ENCODE measurements at regions not wholly inside any gene's neighbourhood (a gene's known extent, or its start where the extent isn't known, plus 50 kb on each side); places are given as distances from the start of the nearest gene placed in this dataset.

DNA sequence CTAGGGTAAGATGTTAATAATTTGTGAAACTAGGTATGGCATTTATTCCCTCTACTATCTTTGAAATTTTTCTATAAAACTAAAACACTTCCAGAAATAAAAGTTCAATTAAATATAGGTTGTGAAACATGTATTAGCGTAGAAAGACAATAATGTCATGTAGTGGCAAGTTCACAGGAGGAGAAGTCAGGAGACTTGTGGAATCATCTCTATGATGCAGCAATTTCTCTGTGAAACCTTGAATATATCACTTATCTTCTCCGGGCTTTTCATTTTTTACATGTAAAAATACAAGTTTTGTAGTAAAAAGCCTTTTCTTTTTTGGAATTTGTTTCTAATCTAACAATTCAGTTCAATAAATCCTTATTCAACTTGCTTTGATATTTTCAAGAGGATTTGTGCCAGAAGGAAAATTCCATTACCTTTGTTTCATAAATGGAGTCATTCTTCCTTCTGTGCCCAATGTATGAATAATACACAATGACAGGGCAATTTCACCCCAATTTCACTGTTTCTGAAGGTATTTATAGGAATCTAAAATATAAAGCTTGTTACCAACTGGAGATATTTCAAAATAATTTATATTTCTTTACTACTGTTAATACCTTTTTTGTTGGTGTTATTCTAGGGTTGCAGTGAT is 758.3 kb downstream of the FAM181B start:
- TF ChIP-seq HDAC2 (IDR thresholded peaks at IDR 0.05; ENCODE audit: borderline replicate concordance in 1 of 2, low read depth in 2 of 2, low read length in 2 of 2), result no peak
- TF ChIP-seq CHD1 (IDR thresholded peaks at IDR 0.05; ENCODE audit: low read depth, low read length), result no peak
- TF ChIP-seq CHD2 (IDR thresholded peaks at IDR 0.05; ENCODE audit: low read length), result no peak
- no peak for TF ChIP-seq POLR2A (IDR thresholded peaks at IDR 0.05; ENCODE audit: control extremely low read depth in 1 of 2, low read depth in 2 of 2, low read length in 2 of 2)
- TF ChIP-seq, protein P1, sequence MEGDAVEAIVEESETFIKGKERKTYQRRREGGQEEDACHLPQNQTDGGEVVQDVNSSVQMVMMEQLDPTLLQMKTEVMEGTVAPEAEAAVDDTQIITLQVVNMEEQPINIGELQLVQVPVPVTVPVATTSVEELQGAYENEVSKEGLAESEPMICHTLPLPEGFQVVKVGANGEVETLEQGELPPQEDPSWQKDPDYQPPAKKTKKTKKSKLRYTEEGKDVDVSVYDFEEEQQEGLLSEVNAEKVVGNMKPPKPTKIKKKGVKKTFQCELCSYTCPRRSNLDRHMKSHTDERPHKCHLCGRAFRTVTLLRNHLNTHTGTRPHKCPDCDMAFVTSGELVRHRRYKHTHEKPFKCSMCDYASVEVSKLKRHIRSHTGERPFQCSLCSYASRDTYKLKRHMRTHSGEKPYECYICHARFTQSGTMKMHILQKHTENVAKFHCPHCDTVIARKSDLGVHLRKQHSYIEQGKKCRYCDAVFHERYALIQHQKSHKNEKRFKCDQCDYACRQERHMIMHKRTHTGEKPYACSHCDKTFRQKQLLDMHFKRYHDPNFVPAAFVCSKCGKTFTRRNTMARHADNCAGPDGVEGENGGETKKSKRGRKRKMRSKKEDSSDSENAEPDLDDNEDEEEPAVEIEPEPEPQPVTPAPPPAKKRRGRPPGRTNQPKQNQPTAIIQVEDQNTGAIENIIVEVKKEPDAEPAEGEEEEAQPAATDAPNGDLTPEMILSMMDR (IDR thresholded peaks at IDR 0.05; ENCODE audit: control extremely low read depth in 1 of 3, insufficient read depth in 1 of 3, low read depth in 1 of 3, low read length in 3 of 3), result no peak

All from H1 (cell line).